ENCODE measurements at regions not wholly inside any gene's neighbourhood (a gene's known extent, or its start where the extent isn't known, plus 50 kb on each side); places are given as distances from the start of the nearest gene placed in this dataset.
A peak's percentile ranks its signal among the peaks of the same experiment; 100 is the strongest.

DNA sequence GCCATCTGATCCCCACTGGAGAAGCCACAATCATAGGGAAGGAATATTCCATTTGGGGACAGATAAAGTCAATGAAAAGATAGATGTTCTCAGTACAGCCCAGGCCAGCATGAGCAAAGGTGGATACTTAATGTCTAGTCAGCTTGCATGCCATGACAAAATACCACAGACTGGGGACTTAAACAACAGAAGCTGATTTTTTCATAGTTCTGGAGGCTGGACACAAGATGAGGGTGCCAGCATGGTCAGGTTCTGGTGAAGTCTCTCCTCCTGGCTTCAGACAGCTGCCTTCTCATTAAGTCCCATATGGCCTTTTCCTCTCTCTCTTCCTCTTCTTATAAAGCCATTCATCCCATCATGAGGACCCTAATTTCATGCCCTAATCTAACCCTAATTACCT lies 116.1 kb upstream of the CYP1B1 start:
- TF ChIP-seq, protein P1, sequence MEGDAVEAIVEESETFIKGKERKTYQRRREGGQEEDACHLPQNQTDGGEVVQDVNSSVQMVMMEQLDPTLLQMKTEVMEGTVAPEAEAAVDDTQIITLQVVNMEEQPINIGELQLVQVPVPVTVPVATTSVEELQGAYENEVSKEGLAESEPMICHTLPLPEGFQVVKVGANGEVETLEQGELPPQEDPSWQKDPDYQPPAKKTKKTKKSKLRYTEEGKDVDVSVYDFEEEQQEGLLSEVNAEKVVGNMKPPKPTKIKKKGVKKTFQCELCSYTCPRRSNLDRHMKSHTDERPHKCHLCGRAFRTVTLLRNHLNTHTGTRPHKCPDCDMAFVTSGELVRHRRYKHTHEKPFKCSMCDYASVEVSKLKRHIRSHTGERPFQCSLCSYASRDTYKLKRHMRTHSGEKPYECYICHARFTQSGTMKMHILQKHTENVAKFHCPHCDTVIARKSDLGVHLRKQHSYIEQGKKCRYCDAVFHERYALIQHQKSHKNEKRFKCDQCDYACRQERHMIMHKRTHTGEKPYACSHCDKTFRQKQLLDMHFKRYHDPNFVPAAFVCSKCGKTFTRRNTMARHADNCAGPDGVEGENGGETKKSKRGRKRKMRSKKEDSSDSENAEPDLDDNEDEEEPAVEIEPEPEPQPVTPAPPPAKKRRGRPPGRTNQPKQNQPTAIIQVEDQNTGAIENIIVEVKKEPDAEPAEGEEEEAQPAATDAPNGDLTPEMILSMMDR (IDR thresholded peaks at IDR 0.05; ENCODE audit: insufficient read depth, low read length, poor library complexity, severe bottlenecking), result no peak
- no peak for DNase-seq (ENCODE audit: low read depth)
- Histone ChIP-seq H3K4me3 (ENCODE audit: low read depth, low read length) (no peak overlapping the region), H3K27me3 (ENCODE audit: control insufficient read depth, insufficient read depth, low read length) (no peaks in the 10 kb centered on the region), H3K36me3 (ENCODE audit: control insufficient read depth, insufficient read depth, low read length) (no peaks in the 10 kb centered on the region)

DNA sequence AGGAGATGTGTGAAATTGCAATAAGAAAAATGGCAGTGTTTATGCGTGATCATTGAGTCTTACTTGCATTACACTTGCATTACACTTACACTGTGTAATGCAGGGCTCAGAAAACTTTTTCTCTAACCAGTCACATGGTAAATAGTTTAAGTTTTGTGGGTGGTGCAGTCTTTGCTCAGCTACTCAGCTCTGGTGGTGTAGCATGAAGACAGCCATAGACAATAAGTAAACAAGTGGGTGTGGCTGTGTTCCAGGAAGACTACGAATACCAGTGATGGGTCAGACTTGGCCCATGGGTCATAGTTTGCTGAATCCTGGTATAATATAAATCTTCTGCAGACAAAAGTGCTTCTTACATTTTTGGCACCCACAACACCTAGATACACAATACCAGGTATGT lies 115.6 kb upstream of the CYP1B1 start:
- no peak for DNase-seq (ENCODE audit: low read depth)
- TF ChIP-seq, protein P1 (IDR thresholded peaks at IDR 0.05; ENCODE audit: insufficient read depth, low read length, poor library complexity, severe bottlenecking), result no peak
- Histone ChIP-seq H3K4me3 (ENCODE audit: low read depth, low read length) (no peak overlapping the region), H3K36me3 (ENCODE audit: control insufficient read depth, insufficient read depth, low read length) (no peaks in the 10 kb centered on the region), H3K27me3 (ENCODE audit: control insufficient read depth, insufficient read depth, low read length) (no peaks in the 10 kb centered on the region)

DNA sequence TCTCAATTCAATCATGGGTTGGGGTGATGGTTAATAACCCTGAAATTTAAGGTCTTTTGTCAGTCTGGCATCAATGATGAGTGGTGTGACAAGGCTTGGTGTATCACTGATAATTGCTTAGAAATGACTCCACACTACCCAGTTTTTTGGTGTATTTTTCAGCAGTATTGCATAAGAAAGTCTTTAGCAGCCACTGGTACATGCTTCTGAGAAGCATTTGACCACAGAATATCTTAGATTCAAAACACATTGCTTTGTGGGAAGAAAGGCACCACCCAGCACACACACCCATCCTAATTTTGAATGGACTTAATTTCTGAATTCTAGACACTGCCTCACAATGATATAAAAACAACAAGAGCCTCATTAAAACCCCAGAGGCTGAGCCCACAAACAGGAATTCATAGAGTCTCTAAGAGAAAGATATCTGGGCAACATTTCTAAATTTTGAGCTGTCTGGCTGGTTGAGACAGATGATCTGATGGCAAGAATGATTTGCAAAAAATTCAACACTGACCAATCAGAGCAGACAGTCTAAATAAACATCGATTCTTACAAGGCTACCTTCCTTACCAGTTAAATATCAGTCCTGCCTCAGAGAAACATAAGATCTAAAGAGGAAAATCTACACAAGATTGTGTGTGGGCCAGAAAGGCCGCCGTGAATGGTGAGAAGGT lies 114.7 kb upstream of the CYP1B1 start:
- no peak for DNase-seq (ENCODE audit: low read depth)
- TF ChIP-seq, protein P1 (IDR thresholded peaks at IDR 0.05; ENCODE audit: insufficient read depth, low read length, poor library complexity, severe bottlenecking), result no peak

DNA sequence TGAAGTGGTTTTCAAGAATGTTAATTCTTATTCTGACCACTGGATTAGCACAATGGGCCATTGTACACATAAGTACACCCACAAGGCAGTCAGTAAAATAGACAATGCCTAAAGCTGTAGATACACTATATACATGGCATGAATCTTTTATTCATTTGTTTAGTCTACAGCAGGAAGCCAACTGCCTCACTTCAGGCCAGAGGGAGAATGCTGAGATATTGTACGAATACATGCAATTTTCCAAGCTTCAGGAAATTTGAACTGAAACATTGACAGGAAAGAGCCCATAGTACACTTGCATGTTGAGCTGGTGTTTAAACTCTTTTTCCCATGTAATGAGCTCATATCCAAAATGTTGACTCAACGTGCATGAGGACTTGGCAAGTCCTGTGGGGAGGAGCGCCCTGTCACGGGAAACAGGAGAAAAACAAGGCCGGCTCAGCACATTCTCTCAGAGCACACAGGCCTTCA lies 111.6 kb upstream of the CYP1B1 start:
- Histone ChIP-seq H3K36me3 (ENCODE audit: control insufficient read depth, insufficient read depth, low read length) (no peaks in the 10 kb centered on the region), H3K4me3 (ENCODE audit: low read depth, low read length) (no peak overlapping the region), H3K27me3 (ENCODE audit: control insufficient read depth, insufficient read depth, low read length) (no peaks in the 10 kb centered on the region)
- TF ChIP-seq, protein P1 (IDR thresholded peaks at IDR 0.05; ENCODE audit: insufficient read depth, low read length, poor library complexity, severe bottlenecking), result no peak
- DNase-seq (ENCODE audit: low read depth), result peak; percentile 26

More for the DNA sequence above, 114.7 kb upstream of the CYP1B1 start:
- Histone ChIP-seq H3K36me3 (ENCODE audit: control insufficient read depth, insufficient read depth, low read length) (no peaks in the 10 kb centered on the region), H3K27me3 (ENCODE audit: control insufficient read depth, insufficient read depth, low read length) (no peaks in the 10 kb centered on the region), H3K4me3 (ENCODE audit: low read depth, low read length) (no peak overlapping the region)

DNA sequence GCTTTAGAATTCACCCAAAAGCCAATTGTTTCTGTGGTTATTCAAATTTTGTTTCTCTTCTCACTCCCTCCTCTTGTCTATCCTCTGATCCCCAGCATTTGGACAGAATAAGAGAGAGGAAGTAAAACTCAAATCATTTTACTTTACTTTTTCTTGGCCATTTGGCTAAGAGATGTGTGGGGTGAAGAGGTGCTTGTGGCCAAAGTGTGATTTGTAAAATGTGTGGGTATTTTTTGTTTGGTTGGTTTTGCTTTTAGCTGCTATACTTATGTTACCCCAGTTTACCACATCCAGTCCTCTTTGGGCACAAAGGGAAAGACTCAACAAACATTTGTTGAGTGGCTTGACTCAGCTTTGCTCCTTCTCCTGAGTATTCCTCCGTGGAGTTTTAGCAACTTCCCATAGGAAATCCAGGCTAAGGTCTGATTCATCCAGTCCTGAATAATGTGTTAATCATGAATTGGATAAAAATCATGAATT lies 109.1 kb upstream of the CYP1B1 start:
- Histone ChIP-seq H3K36me3 (ENCODE audit: control insufficient read depth, insufficient read depth, low read length) (no peaks in the 10 kb centered on the region), H3K27me3 (ENCODE audit: control insufficient read depth, insufficient read depth, low read length) (no peaks in the 10 kb centered on the region), H3K4me3 (ENCODE audit: low read depth, low read length) (no peak overlapping the region)
- no peak for DNase-seq (ENCODE audit: low read depth)
- TF ChIP-seq, protein P1 (IDR thresholded peaks at IDR 0.05; ENCODE audit: insufficient read depth, low read length, poor library complexity, severe bottlenecking), result no peak
